Brain microvascular endothelial cell (primary cell): ENCODE measurements at regions not wholly inside any gene's neighbourhood (a gene's known extent, or its start where the extent isn't known, plus 50 kb on each side); places are given as distances from the start of the nearest gene placed in this dataset.

Source experiments
- DNase-seq: peaks from one replicate; pipeline ENCODE4 v3.0.0-alpha.2; 2020
- H3K27ac ChIP-seq: fragments of 250-450 bp; sonication (Bioruptor Pico); 2 replicates; pipeline ENCODE4 v1.5.1; 2020; ENCODE audit warnings: mild to moderate bottlenecking, moderate library complexity
- H3K27me3 ChIP-seq: fragments of 250-450 bp; sonication (Bioruptor Pico); replicated peaks from 2 replicates; pipeline ENCODE4 v1.5.1; 2020; ENCODE audit warnings: mild to moderate bottlenecking
- H3K36me3 ChIP-seq: fragments of 250-450 bp; sonication (Bioruptor Pico); replicated peaks from 2 replicates; pipeline ENCODE4 v1.5.1; 2020; ENCODE audit warnings: mild to moderate bottlenecking
- H3K4me3 ChIP-seq: 2 replicates; pipeline ENCODE4 v1.5.1; 2011; ENCODE audit warnings: low read depth, mild to moderate bottlenecking, control low read depth, low read length, moderate library complexity
- in situ Hi-C: cut with HindIII; loops from 2 replicates; pipeline ENCODE4 v1.10.0; 2017; ENCODE audit warnings: low sequenced_read_pairs, low pct_ligation_motif_present
- TF ChIP-seq, protein P1 (sequence below): IDR thresholded peaks from 2 replicates; pipeline ENCODE4 v1.5.1; 2011; ENCODE audit warnings: low read depth, mild to moderate bottlenecking, moderate library complexity, low read length, control low read depth, inconsistent platforms; ENCODE audit errors: missing control alignments

DNA sequence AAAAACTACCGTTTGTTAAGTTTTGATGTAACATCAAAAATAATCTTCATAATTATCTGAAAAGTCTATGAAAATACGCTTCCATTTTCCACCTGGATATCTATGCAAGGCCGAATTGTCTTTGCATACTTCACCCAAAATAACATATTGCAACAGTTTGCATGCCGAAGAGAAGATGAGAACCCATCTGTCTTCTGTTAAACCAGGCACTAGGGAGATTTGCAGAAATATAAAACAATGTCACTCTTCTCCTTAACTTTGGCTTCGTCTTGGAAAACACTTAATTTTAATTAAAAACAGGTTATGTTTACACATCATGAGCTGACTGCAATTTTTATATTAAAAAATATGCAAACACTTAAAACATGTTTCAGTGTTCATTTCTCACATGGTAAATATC is 1325.8 kb downstream of the TBC1D22A start:
- DNase-seq: no peak
- in situ Hi-C loops: no loop called here
- no peaks in the 10 kb centered on the region for H3K36me3 ChIP-seq
- no peak overlapping the region for H3K4me3 ChIP-seq
- H3K27ac ChIP-seq: no peak overlapping the region
- no peaks in the 10 kb centered on the region for H3K27me3 ChIP-seq
- TF ChIP-seq, protein P1, sequence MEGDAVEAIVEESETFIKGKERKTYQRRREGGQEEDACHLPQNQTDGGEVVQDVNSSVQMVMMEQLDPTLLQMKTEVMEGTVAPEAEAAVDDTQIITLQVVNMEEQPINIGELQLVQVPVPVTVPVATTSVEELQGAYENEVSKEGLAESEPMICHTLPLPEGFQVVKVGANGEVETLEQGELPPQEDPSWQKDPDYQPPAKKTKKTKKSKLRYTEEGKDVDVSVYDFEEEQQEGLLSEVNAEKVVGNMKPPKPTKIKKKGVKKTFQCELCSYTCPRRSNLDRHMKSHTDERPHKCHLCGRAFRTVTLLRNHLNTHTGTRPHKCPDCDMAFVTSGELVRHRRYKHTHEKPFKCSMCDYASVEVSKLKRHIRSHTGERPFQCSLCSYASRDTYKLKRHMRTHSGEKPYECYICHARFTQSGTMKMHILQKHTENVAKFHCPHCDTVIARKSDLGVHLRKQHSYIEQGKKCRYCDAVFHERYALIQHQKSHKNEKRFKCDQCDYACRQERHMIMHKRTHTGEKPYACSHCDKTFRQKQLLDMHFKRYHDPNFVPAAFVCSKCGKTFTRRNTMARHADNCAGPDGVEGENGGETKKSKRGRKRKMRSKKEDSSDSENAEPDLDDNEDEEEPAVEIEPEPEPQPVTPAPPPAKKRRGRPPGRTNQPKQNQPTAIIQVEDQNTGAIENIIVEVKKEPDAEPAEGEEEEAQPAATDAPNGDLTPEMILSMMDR: no peak

DNA sequence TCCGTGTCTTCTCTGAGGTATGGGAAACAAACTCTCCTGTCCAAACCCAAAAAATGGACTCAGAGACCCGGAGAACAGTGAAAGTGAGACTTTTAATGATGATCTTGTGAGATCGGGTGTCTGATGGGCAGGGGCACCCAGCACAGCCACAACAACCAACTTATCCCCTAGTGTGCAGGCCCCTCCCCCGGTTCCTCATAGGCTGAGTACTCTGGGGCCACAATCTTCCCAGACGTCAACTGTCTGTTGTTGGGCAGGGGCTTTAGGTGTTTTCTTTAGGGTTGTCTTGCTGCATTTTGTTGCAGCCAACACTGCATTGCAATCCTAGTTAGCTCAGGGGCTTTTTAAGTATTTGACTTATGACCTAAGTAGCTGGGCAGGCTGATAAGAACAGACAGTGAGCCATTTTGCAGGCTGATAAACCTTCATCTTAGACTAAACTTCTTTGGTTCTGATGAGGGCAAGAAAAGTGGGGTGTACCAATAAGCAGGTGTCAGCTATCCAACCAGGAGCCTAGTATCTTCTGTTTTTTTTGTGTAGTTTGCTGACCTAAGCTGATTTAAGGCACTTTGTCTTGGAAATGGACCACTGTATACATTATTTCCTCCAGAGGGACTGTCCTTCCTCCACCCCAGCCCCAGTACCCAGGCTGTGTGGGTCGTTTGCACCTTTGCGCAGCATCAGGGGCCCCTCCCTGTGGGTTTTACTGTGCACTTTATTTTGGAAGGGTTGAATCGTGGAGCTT is 1323.6 kb downstream of the TBC1D22A start:
- H3K4me3 ChIP-seq: no peak overlapping the region
- TF ChIP-seq, protein P1: no peak
- DNase-seq: no peak
- H3K27ac ChIP-seq: no peak overlapping the region
- in situ Hi-C loops: no loop called here
- H3K36me3 ChIP-seq: no peaks in the 10 kb centered on the region
- no peaks in the 10 kb centered on the region for H3K27me3 ChIP-seq

DNA sequence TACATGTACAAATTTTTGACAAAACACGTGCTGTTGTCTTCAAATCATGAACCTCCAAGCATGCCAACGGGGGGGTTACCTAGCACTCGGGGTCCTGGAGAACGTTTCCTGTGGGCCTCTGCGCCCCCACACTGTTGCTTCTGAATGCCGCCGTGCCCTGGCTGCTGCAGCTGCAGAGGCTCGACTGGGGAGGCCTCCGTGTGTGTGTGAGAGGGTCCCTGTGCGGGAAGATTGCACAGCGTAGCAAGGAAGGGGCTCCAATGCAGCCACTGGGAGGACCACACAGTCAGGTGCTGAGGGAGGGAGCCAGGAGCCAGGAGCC is 1322.2 kb downstream of the TBC1D22A start:
- Histone ChIP-seq H3K27me3 (no peaks in the 10 kb centered on the region), H3K36me3 (no peaks in the 10 kb centered on the region), H3K4me3 (no peak overlapping the region), H3K27ac (no peak overlapping the region)
- no peak for DNase-seq
- TF ChIP-seq, protein P1: no peak
- in situ Hi-C loops: no loop called here

DNA sequence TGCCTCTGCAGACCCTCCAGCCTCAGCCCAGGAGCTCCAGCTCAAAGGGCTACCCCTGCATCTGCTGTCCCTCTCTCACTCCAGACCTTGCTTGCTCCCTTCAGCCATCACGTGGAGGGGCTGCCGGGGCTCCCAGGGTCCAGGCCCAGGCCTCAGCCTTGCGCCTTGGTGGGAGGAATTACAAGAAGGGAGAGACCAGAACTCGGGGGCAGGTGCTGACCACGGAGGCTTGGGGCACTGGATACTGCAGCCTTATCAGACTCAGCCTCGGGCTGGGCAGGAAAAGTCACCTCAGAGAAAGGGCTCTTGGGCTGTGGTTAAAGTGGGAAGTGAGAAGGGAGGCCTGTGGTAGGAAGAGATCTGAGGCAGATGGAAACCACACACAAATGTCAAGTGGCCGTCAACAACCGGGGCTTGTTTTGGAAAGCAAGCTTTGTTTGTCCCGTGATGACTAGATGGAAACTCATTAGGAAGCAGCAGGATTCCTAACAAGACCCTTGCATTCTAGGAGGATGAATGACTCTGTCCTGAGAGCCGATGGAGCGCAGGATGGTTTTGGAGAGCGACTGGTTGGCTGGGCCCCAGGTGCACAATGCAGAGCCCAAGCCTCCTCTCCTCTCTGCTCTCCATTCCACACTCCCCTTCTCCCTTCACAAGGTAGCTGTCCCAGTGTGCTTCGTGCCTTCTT is 1321.7 kb downstream of the TBC1D22A start:
- TF ChIP-seq, protein P1: no peak
- no peak overlapping the region for H3K4me3 ChIP-seq
- DNase-seq: no peak

DNA sequence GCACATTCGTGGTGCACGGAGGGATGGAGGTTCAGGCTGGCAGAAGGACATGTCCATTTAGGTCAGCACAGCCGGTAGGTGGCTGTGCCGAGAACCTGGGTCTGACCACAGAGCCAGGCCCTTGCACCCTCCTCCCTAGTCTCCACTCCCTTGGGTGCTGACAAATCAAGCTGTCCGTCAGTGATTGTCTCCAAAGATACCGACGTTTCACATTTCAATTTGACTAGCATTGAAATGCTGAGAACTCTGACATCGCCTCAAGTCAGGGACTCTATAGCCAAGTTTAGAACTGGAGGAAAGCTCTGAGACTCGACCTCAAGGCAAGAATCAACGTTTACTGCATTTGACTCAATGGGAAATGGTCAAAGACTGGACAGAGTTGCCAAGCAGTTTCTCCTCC is 1321.1 kb downstream of the TBC1D22A start:
- TF ChIP-seq, protein P1: no peak
- Histone ChIP-seq H3K4me3 (no peak overlapping the region), H3K27me3 (no peaks in the 10 kb centered on the region), H3K36me3 (no peaks in the 10 kb centered on the region), H3K27ac (no peak overlapping the region)
- in situ Hi-C loops: no loop called here
- DNase-seq: no peak

More for the DNA sequence above, 1321.7 kb downstream of the TBC1D22A start:
- in situ Hi-C loops: no loop called here
- Histone ChIP-seq H3K27me3 (no peaks in the 10 kb centered on the region), H3K27ac (no peak overlapping the region), H3K36me3 (no peaks in the 10 kb centered on the region)
